MM.1S (cell line): ENCODE measurements at regions not wholly inside any gene's neighbourhood (a gene's known extent, or its start where the extent isn't known, plus 50 kb on each side); places are given as distances from the start of the nearest gene placed in this dataset.

Experiments used
- DNase-seq: peaks from one replicate; pipeline ENCODE4 v3.0.0-alpha.2; 2015
- H2AFZ ChIP-seq: fragments of 300-600 bp; sonication (generic); 2 replicates; pipeline ENCODE4 v1.6.0; 2016; ENCODE audit warnings: antibody characterized with exemption, low read length
- H3F3A ChIP-seq: fragments of 300-600 bp; sonication (generic); 2 replicates; pipeline ENCODE4 v1.6.1; 2016; ENCODE audit warnings: mild to moderate bottlenecking, antibody characterized with exemption, low read length, moderate library complexity, mixed read lengths; ENCODE audit not compliant: insufficient read depth
- H3K27ac ChIP-seq: fragments of 300-600 bp; sonication (generic); 2 replicates; pipeline ENCODE4 v1.5.1; 2016; ENCODE audit warnings: mild to moderate bottlenecking, low read length
- H3K27me3 ChIP-seq: fragments of 300-600 bp; sonication (generic); replicated peaks from 2 replicates; pipeline ENCODE4 v1.6.0; 2016; ENCODE audit warnings: low read length; ENCODE audit not compliant: insufficient read depth
- H3K36me3 ChIP-seq: fragments of 300-600 bp; sonication (generic); replicated peaks from 2 replicates; pipeline ENCODE4 v1.6.1; 2016; ENCODE audit warnings: mild to moderate bottlenecking, low read length, mixed read lengths; ENCODE audit not compliant: insufficient read depth
- H3K4me1 ChIP-seq: fragments of 300-600 bp; sonication (generic); 2 replicates; pipeline ENCODE4 v1.6.1; 2016; ENCODE audit warnings: low read length, mixed read lengths
- H3K4me2 ChIP-seq: fragments of 300-600 bp; sonication (generic); 2 replicates; pipeline ENCODE4 v1.6.0; 2016; ENCODE audit warnings: low read depth, low read length
- H3K4me3 ChIP-seq: fragments of 300-600 bp; sonication (generic); 2 replicates; pipeline ENCODE4 v1.5.1; 2016; ENCODE audit warnings: low read length, mixed read lengths
- H3K79me2 ChIP-seq: fragments of 300-600 bp; sonication (generic); 2 replicates; pipeline ENCODE4 v1.6.1; 2016; ENCODE audit warnings: mixed run types, low read length, mixed read lengths
- H3K9ac ChIP-seq: fragments of 300-600 bp; sonication (generic); 2 replicates; pipeline ENCODE4 v1.6.1; 2016; ENCODE audit warnings: low read length, mixed read lengths
- H3K9me2 ChIP-seq: fragments of 300-600 bp; sonication (generic); replicated peaks from 2 replicates; pipeline ENCODE4 v1.6.1; 2016; ENCODE audit warnings: mild to moderate bottlenecking, low read length, mixed read lengths; ENCODE audit not compliant: insufficient read depth
- H3K9me3 ChIP-seq: fragments of 300-600 bp; sonication (generic); replicated peaks from 2 replicates; pipeline ENCODE4 v1.6.1; 2016; ENCODE audit warnings: mild to moderate bottlenecking, low read length, mixed read lengths; ENCODE audit not compliant: insufficient read depth
- H4K20me1 ChIP-seq: fragments of 300-600 bp; sonication (generic); 2 replicates; pipeline ENCODE4 v1.6.1; 2016; ENCODE audit warnings: mild to moderate bottlenecking, low read length, moderate library complexity, mixed read lengths; ENCODE audit not compliant: insufficient read depth
- EZH2 ChIP-seq: fragments of 300-600 bp; sonication (generic); optimal IDR thresholded peaks from 2 replicates; pipeline ENCODE3; 2017; ENCODE audit warnings: low read depth, mild to moderate bottlenecking, antibody characterized with exemption, low read length, mixed read lengths
- EZH2phosphoT487 ChIP-seq: fragments of 300-600 bp; sonication (generic); IDR thresholded peaks from 2 replicates; pipeline ENCODE4 v1.6.1; 2018; ENCODE audit warnings: antibody characterized with exemption, low read length
- TF ChIP-seq, protein P1 (sequence below): fragments of 300-600 bp; sonication (generic); IDR thresholded peaks from 2 replicates; pipeline ENCODE4 v1.5.1; 2016; ENCODE audit warnings: antibody characterized with exemption, low read length, mixed read lengths

DNA sequence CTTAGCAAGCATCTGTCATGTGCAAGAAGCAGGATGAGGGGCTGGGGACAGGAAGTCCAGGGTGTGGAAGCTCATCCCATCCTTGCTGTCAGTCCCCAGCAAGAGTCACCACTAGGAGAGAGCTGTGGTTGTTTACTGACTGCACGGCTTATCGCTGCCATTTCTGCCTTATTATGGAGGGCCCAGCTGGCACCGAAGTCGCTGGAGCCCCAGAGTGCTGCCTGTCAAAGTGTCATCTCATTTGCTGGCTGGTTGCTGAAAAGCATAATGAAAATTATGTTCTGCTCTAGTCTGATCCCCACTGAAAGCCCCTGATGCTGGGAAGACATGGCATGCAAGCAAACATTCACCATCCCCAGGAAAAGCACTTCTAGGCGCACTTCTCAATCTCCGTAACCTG, 642.7 kb downstream of the NPHP4 start:
- no peak for DNase-seq
- Histone ChIP-seq H3K9me2 (no peaks in the 10 kb centered on the region), H4K20me1 (no peaks in the 10 kb centered on the region), H3K9me3 (no peaks in the 10 kb centered on the region), H2AFZ (no peak overlapping the region), H3K4me2 (no peak overlapping the region), H3K4me3 (no peak overlapping the region), H3K27ac (no peak overlapping the region), H3K9ac (no peak overlapping the region), H3K79me2 (no peaks in the 10 kb centered on the region), H3K36me3 (no peaks in the 10 kb centered on the region), H3K4me1 (no peaks in the 10 kb centered on the region), H3F3A (no peaks in the 10 kb centered on the region), H3K27me3 (peaks cover 65% of the 10 kb centered on the region)
- no peak for TF ChIP-seq EZH2
- TF ChIP-seq, protein P1, sequence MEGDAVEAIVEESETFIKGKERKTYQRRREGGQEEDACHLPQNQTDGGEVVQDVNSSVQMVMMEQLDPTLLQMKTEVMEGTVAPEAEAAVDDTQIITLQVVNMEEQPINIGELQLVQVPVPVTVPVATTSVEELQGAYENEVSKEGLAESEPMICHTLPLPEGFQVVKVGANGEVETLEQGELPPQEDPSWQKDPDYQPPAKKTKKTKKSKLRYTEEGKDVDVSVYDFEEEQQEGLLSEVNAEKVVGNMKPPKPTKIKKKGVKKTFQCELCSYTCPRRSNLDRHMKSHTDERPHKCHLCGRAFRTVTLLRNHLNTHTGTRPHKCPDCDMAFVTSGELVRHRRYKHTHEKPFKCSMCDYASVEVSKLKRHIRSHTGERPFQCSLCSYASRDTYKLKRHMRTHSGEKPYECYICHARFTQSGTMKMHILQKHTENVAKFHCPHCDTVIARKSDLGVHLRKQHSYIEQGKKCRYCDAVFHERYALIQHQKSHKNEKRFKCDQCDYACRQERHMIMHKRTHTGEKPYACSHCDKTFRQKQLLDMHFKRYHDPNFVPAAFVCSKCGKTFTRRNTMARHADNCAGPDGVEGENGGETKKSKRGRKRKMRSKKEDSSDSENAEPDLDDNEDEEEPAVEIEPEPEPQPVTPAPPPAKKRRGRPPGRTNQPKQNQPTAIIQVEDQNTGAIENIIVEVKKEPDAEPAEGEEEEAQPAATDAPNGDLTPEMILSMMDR = no peak
- TF ChIP-seq EZH2phosphoT487 = no peak

GRCh38 chr1:5348732-5349465, 643.3 kb downstream of the NPHP4 start:
- no peak overlapping the region for H3K9ac ChIP-seq
- no peaks in the 10 kb centered on the region for H3K9me2 ChIP-seq
- H4K20me1 ChIP-seq = no peaks in the 10 kb centered on the region
- no peak overlapping the region for H3K4me3 ChIP-seq
- no peaks in the 10 kb centered on the region for H3K4me1 ChIP-seq
- H3K79me2 ChIP-seq = no peaks in the 10 kb centered on the region
- no peak overlapping the region for H3K27ac ChIP-seq
- H2AFZ ChIP-seq = no peak overlapping the region
- peaks cover 64% of the 10 kb centered on the region for H3K27me3 ChIP-seq
- H3K4me2 ChIP-seq = no peak overlapping the region
- H3F3A ChIP-seq = no peaks in the 10 kb centered on the region
- no peaks in the 10 kb centered on the region for H3K36me3 ChIP-seq
- H3K9me3 ChIP-seq = no peaks in the 10 kb centered on the region
- TF ChIP-seq EZH2 = no peak
- TF ChIP-seq, protein P1 = no peak
- TF ChIP-seq EZH2phosphoT487 = no peak
- no peak for DNase-seq

GRCh38 chr1:5347726-5348125, 644.5 kb downstream of the NPHP4 start:
- H2AFZ ChIP-seq = no peak overlapping the region
- no peaks in the 10 kb centered on the region for H3K9me3 ChIP-seq
- no peaks in the 10 kb centered on the region for H3F3A ChIP-seq
- no peaks in the 10 kb centered on the region for H3K9me2 ChIP-seq
- TF ChIP-seq EZH2 (no peak), EZH2phosphoT487 (no peak)
- TF ChIP-seq, protein P1 = no peak
- no peak overlapping the region for H3K4me2 ChIP-seq
- no peak overlapping the region for H3K27ac ChIP-seq
- peaks cover 57% of the 10 kb centered on the region for H3K27me3 ChIP-seq
- H3K4me3 ChIP-seq = no peak overlapping the region
- no peak for DNase-seq
- no peaks in the 10 kb centered on the region for H3K79me2 ChIP-seq
- H4K20me1 ChIP-seq = no peaks in the 10 kb centered on the region
- H3K36me3 ChIP-seq = no peaks in the 10 kb centered on the region
- H3K9ac ChIP-seq = no peak overlapping the region
- H3K4me1 ChIP-seq = no peaks in the 10 kb centered on the region
